ENCODE measurements at regions not wholly inside any gene's neighbourhood (a gene's known extent, or its start where the extent isn't known, plus 50 kb on each side); places are given as distances from the start of the nearest gene placed in this dataset.

GRCh38 chrX:63525491-63525890 is 174.4 kb upstream of the SPIN4 start:
- TF ChIP-seq POLR2A (IDR thresholded peaks at IDR 0.05; ENCODE audit: low read depth, low read length) = no peak
- TF ChIP-seq, protein P1, sequence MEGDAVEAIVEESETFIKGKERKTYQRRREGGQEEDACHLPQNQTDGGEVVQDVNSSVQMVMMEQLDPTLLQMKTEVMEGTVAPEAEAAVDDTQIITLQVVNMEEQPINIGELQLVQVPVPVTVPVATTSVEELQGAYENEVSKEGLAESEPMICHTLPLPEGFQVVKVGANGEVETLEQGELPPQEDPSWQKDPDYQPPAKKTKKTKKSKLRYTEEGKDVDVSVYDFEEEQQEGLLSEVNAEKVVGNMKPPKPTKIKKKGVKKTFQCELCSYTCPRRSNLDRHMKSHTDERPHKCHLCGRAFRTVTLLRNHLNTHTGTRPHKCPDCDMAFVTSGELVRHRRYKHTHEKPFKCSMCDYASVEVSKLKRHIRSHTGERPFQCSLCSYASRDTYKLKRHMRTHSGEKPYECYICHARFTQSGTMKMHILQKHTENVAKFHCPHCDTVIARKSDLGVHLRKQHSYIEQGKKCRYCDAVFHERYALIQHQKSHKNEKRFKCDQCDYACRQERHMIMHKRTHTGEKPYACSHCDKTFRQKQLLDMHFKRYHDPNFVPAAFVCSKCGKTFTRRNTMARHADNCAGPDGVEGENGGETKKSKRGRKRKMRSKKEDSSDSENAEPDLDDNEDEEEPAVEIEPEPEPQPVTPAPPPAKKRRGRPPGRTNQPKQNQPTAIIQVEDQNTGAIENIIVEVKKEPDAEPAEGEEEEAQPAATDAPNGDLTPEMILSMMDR (IDR thresholded peaks at IDR 0.05; ENCODE audit: extremely low read depth in 1 of 2, insufficient read depth in 1 of 2, low read depth in 1 of 2, low read length in 2 of 2) = no peak
- TF ChIP-seq GATA2 (IDR thresholded peaks at IDR 0.05; ENCODE audit: insufficient read depth, insufficient read length, low read depth, low read length) = no peak
- TF ChIP-seq POLR2AphosphoS5 (IDR thresholded peaks at IDR 0.05; ENCODE audit: insufficient read depth, low read depth, low read length) = no peak
- no peak for TF ChIP-seq EZH2 (IDR thresholded peaks at IDR 0.05; ENCODE audit: borderline replicate concordance, low read depth, low read length, severe bottlenecking)
- TF ChIP-seq MAX (IDR thresholded peaks at IDR 0.05; ENCODE audit: insufficient read depth, insufficient read length) = no peak

All from endothelial cell of umbilical vein (primary cell).